GM18867 (cell line): ENCODE measurements at regions not wholly inside any gene's neighbourhood (a gene's known extent, or its start where the extent isn't known, plus 50 kb on each side); places are given as distances from the start of the nearest gene placed in this dataset.
"Not testable (repeated sequence)": the region's sequence is repeated elsewhere in the genome, so short reads cannot be mapped to it uniquely, and the experiment has no call there.

Experiments
- ATAC-seq: cut with Tn5 transposase; IDR thresholded peaks from one replicate; pipeline ENCODE4 v1.9.1; 2021; ENCODE audit warnings: mild to moderate bottlenecking, moderate library complexity; ENCODE audit not compliant: unreplicated experiment

DNA sequence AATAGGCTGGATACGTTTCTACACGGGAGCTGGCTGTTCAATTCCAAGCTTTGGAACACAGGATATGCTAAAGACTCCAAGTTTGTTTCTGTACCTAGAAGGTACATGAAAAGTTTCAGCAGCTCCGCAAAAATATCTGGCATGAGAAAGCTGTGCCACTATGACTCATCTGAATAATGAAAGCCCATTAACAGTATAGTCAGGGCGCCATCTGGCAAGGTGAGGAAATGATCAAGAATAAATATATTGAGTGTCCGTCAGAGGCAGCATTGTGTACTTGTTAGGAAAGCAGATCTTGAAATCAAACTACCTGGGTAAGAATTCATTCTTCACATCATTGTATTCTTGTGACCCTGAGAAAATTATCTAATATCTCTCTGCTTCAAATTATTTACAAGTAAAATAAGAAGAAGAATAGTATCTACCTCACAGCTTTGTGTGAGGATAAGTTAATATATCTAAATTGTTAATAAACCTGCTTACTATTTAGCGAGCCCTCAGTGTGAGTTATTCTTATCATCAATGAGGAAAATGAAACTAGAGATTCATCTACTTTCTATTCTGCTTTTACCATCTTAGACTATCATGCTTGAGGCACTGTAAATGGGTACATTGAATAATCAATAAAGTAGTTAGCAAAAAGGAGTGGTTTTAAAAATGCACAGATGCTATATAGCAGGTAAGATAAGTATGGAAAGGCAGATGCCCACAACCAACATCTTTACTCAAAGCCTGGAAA, 53.5 kb downstream of the FSCB start:
- ATAC-seq: peak; percentile 80

DNA sequence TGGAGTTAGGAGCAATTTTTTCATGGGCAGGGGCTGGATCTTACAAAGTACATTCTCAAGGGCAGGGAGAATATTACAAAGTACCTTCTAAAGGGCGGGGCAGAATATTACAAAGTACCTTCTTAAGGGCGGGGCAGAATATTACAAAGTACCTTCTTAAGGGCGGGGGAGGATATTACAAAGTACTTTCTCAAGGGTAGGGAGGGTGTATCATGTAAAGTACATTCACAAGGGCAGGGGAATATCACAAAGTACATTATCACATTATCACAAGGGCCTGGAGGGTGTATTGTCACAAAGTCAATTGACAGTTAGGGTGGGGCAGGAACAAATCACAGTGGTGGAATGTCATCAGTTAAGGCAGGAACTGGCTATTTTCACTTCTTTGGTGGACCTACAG, 56.9 kb downstream of the FSCB start:
- not testable (repeated sequence) for ATAC-seq

DNA sequence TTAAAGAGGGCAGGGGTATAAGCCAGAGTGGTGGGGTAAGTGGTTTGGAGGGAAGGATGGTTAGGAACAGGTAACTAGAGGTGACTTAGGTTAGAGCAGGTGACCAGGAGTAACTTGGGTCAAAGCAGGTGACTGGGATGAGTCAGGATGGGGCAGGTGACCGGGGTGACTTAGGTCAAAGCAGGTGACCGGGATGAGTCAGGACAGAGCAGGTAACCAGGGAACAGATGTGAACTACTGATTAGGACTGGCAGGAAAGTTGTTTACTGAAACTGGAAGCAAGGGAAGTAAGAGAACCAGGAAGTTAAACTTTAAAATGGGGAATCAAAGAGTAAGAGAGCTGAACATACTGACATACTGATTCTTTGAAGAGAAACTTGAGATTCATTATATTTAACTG, 57.4 kb downstream of the FSCB start:
- no peak for ATAC-seq

DNA sequence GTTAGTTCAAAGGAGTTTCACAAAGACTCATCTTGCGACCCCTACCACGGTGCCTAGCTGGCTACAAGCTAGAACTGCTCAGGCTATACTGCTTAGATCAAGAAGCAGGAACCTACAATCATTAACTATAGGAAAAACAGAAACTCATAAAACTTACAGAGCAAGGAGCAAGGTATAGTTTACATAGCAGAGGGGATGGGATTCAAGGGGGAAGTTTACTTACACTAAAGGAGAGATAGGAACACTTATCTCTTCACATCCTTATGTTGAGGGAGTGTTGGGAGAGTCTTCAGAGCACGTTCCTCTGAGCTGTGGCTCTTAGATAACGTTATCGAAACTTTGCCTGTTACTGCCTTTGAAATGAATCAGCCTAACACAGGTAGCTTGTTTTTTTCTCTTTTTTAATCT, 58.1 kb downstream of the FSCB start:
- ATAC-seq: no peak

DNA sequence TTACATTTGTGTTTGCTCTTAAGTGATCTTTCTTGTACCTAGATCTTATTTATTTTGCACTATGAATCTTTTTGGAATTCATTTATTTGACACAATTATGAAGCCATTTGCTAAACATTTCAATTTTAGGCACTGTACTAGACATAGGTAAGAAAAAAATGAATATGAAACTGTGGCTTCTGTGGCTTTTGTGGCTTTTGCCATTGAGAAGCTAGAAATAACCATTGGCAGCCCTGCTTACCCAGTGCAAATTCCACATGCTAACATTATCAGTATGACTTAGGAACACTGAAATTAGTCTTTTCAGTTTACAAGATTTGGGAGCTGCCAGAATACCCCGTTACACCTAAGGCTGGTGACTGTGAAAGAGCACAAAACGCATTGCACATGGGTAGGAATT, 60.1 kb downstream of the FSCB start:
- ATAC-seq: no peak

GRCh38 chr14:44444454-44444853, 62.6 kb downstream of the FSCB start:
- no peak for ATAC-seq

DNA sequence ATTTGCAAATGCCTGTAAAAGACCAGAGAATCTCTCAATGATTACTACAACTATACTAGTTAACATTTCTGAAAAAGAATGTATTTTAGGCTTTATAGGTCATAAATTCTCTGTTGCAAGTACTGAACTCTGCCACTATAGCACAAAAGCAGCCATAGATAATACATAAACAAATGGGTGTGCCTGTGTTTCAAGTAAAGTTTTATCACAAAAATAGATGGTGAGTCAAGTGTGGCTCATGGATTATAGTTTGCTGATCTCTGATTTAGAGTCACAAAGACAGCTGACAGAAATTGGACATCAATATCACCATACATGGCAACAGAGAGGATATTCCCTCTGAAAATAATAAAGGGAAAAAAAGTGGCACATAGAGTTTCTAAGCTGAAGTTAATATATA, 68.1 kb downstream of the FSCB start:
- ATAC-seq: no peak

- no peak for ATAC-seq
Observed at GRCh38 chr14:44438221-44438620, 68.9 kb downstream of the FSCB start.

GRCh38 chr14:44436458-44436857, 70.6 kb downstream of the FSCB start:
- no peak for ATAC-seq

DNA sequence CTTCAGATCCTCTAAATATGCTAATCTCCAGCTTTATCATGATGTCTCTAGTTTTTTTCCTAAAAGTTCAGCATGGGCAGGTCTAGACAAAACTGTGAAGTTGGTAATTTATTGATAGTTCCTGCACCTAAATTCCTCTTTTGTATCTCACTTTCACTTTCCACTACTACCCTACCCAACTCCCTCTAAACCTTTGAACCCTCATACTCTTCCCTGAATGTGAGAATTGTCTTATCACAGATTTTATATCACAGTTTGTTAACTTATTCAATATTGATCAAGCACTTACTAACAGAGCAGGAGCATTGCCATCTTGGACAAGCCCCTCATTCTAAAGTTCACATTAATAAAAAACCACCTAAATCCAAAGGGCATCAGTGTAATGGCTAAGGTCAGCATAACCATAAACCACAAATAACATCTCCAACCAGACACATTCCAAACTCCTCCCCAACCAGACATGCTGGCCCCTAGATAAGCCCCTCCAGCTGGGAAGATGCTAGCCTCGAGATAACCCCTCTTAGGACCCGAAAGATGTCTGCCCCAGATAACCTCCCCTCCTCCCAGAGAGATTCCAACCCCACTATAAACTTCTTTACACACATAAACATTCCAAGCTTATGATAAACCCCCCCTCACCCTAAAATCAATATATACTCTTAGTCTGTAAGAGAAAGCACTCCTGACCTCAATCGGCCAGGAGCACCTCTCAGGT, 78.7 kb downstream of the FSCB start:
- ATAC-seq: no peak

DNA sequence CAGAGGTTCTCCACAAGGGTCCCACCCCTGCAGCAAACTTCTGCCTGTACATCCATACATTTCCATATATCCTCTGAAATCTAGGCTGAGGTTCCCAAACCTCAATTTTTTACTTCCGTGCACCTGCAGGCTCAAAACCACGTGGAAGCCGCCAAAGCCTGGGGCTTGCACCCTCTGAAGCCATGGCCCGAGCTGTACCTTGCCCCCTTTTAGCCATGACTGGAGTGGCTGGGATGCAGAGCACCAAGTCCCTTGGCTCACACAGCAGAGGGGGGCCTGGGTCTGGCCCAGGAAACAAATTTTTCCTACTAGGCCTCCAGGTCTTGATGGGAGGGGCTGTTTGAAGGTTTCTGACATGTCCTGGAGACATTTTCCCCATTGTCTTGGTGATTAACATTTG, 84.4 kb downstream of the FSCB start:
- ATAC-seq: no peak

GRCh38 chr14:44420226-44420625, 86.9 kb downstream of the FSCB start:
- ATAC-seq: no peak

DNA sequence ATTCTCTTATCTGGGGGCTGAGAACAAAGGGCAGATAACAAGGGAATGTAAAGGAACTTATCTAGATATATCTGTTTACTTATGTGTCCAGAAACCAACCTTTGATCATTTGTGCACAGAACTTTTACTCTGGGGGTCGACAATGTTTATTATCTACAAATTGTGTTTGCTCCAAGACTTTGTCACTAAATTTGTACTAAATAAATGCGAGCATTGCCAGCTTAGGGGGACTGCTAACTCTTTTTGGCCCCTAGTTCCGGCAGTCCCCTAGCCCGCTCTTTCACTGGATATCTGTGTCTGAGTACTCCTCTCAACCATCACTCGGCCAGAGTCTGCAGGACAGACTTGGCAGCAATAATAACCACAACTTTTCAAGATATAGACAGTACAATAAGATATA, 88.2 kb downstream of the FSCB start:
- ATAC-seq: no peak

- ATAC-seq: no peak
Observed at GRCh38 chr14:44417809-44418208, 89.3 kb downstream of the FSCB start.

GRCh38 chr14:44414646-44415045, 92.4 kb downstream of the FSCB start:
- ATAC-seq: no peak

DNA sequence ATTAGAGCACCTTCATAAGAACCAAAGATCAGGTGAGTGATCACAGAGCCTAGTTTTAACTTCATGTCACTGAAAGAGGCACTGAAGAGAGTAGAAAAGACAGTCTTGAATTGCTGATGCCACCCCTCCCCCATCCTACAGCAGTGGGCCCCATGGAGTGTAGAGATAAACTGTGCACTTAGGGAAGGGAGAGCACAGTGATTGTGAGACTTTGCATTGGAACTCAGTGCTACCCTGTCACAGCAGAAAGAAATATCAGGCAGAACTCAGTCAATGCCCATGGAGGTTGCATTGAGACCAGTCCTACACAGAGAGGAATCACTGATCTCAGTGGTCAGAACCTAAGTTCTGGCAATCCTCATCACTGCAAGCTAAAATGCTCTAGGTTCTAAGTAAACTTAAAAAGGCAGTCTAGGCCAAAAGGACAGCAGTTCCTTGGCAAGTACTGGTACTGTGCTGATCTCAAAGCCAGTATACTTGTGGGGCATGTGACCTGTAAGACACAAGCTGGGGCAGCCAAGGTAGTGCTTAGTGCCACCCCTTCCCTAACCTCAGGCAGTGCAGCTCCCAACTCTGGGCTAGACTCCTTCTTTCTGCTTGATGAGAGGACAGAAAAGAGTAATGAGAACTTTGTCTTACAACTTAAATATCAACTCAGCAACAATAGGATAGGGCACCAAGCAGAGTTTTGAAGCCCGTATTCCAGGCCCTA, 94.1 kb downstream of the FSCB start:
- no peak for ATAC-seq

- ATAC-seq: no peak
Observed at GRCh38 chr14:44405011-44405486, 102.0 kb downstream of the FSCB start.

- no peak for ATAC-seq
Observed at GRCh38 chr14:44404599-44404998, 102.5 kb downstream of the FSCB start.

DNA sequence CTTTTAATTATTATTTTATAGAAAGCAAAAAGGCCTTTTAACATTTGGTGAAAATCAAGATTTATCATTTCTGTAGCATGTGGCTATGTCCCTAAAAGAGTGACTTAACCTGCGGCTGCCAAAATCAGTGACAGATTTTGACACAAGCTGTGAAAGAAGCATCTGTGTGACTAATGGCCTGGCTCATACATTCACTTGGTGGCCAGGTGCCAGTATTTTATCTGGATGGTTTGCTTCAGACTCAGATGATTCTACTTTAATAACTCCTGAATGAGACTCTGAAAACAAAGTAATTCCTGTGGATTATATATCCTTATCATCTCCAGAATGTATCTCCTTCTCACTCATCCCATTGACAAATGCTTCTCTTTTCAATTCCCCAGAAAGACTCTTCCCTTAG, 103.0 kb downstream of the FSCB start:
- no peak for ATAC-seq

GRCh38 chr14:44403193-44403592, 103.9 kb downstream of the FSCB start:
- ATAC-seq: no peak

DNA sequence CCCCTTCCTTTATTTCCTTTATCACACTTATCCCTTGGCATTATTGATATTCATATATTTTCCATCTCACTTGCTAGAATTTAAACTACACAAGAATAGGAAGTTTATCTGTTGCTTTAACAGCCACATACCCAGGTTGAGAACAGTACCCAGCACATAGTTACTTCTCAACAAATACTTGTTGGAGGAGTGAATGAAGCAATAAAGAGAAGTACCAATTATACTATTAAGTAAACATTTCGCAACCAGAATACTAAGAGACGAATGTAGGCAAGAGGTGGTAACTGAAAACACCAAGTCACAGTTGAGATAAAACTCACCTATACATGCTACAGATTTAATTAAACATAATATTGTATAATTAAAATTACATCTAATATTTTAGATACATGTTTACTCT, 110.9 kb downstream of the FSCB start:
- ATAC-seq: no peak

DNA sequence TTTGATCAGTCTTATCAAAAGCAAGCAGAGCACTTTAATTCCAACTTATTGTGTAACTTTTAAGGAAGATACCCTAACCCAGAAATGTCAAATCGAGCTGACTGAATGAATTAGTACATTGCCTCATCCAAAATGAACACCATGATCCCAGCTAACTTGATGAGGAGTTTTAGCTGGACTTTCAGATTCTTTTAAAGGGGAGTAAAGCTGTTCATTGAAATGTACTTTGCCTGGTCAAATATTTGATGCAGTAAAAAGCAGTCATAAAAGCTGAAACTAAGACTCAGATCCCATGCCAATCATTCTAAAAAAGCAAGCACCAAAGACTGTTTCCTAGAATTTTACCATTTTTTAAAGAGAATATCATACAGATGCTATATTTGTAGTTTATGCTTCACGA, 114.1 kb downstream of the FSCB start:
- no peak for ATAC-seq
